ENCODE measurements at regions not wholly inside any gene's neighbourhood (a gene's known extent, or its start where the extent isn't known, plus 50 kb on each side); places are given as distances from the start of the nearest gene placed in this dataset.

- Histone ChIP-seq H4K20me1 (ENCODE audit: insufficient read depth) (no peaks in the 10 kb centered on the region), H3K36me3 (ENCODE audit: control insufficient read depth in 1 of 2, insufficient read depth in 2 of 2, low read length in 2 of 2) (no peaks in the 10 kb centered on the region), H3K27me3 (ENCODE audit: insufficient read depth, low read length) (no peaks in the 10 kb centered on the region), H3K9me2 (ENCODE audit: insufficient read depth) (no peaks in the 10 kb centered on the region), H3K9me3 (ENCODE audit: control insufficient read depth in 1 of 2, insufficient read depth in 1 of 2, low read depth in 1 of 2, low read length in 2 of 2) (no peaks in the 10 kb centered on the region), H3K79me2 (ENCODE audit: insufficient read depth, low read length) (no peaks in the 10 kb centered on the region), H3K4me3 (replicated peaks in 1 of 2; ENCODE audit: low read depth in 1 of 2, low read length in 2 of 2) (no peak overlapping the region), H3K27ac (ENCODE audit: low read depth, low read length) (no peak overlapping the region), H3K4me2 (ENCODE audit: low read length) (no peak overlapping the region), H3K4me1 (ENCODE audit: control insufficient read depth in 1 of 2, insufficient read depth in 2 of 2, low read length in 2 of 2) (no peaks in the 10 kb centered on the region), H2AFZ (ENCODE audit: low read depth, low read length, poor library complexity, severe bottlenecking) (no peak overlapping the region), H3K9ac (ENCODE audit: low read length) (no peak overlapping the region)
- ChIA-PET POLR2A (no interaction called here), RAD21 (ENCODE audit: low non-redundant PET in 1 of 2, low total read pairs in 2 of 2, uncharacterized antibody in 2 of 2, unreplicated experiment in 2 of 2) (no interaction called here), CTCF (no interaction called here)
- intact Hi-C loops (cut with micrococcal nuclease) = no loop called here
- no TSS peak for BruUV-seq (replicated peaks)
- TF ChIP-seq, protein P1, sequence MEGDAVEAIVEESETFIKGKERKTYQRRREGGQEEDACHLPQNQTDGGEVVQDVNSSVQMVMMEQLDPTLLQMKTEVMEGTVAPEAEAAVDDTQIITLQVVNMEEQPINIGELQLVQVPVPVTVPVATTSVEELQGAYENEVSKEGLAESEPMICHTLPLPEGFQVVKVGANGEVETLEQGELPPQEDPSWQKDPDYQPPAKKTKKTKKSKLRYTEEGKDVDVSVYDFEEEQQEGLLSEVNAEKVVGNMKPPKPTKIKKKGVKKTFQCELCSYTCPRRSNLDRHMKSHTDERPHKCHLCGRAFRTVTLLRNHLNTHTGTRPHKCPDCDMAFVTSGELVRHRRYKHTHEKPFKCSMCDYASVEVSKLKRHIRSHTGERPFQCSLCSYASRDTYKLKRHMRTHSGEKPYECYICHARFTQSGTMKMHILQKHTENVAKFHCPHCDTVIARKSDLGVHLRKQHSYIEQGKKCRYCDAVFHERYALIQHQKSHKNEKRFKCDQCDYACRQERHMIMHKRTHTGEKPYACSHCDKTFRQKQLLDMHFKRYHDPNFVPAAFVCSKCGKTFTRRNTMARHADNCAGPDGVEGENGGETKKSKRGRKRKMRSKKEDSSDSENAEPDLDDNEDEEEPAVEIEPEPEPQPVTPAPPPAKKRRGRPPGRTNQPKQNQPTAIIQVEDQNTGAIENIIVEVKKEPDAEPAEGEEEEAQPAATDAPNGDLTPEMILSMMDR (IDR thresholded peaks at IDR 0.05 in 2 of 3, conservative IDR thresholded peaks at IDR 0.05 in 1 of 3; ENCODE audit: borderline replicate concordance in 1 of 3, insufficient read depth in 1 of 3, low read depth in 2 of 3, low read length in 2 of 3) = no peak
- TF ChIP-seq, protein P2, sequence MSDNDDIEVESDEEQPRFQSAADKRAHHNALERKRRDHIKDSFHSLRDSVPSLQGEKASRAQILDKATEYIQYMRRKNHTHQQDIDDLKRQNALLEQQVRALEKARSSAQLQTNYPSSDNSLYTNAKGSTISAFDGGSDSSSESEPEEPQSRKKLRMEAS (IDR thresholded peaks at IDR 0.05) = no peak
- TF ChIP-seq ZFX (IDR thresholded peaks at IDR 0.05) (no peak), JUND (IDR thresholded peaks at IDR 0.05) (no peak), ELF1 (IDR thresholded peaks at IDR 0.05; ENCODE audit: borderline replicate concordance, low read depth) (no peak), EGR1 (IDR thresholded peaks at IDR 0.05; ENCODE audit: low read depth) (no peak), SIN3A (IDR thresholded peaks at IDR 0.05; ENCODE audit: low read depth) (no peak), EZH2phosphoT487 (IDR thresholded peaks at IDR 0.05; ENCODE audit: borderline replicate concordance) (no peak), POLR2AphosphoS5 (IDR thresholded peaks at IDR 0.05; ENCODE audit: low read depth, low read length) (no peak), SP1 (IDR thresholded peaks at IDR 0.05; ENCODE audit: low read depth) (no peak), YY1 (IDR thresholded peaks at IDR 0.05; ENCODE audit: extremely low read depth, insufficient replicate concordance, low read depth, low read length) (no peak), EZH2 (IDR thresholded peaks at IDR 0.05) (no peak), RAD21 (IDR thresholded peaks at IDR 0.05; ENCODE audit: low read depth) (no peak), CEBPB (IDR thresholded peaks at IDR 0.05; ENCODE audit: low read depth) (no peak), TCF7L2 (IDR thresholded peaks at IDR 0.05; ENCODE audit: borderline replicate concordance, extremely low read depth, insufficient read depth, insufficient read length) (no peak), SRF (IDR thresholded peaks at IDR 0.05; ENCODE audit: low read depth) (no peak), REST (IDR thresholded peaks at IDR 0.05; ENCODE audit: low read depth) (no peak)
- TF ChIP-seq, protein P3, sequence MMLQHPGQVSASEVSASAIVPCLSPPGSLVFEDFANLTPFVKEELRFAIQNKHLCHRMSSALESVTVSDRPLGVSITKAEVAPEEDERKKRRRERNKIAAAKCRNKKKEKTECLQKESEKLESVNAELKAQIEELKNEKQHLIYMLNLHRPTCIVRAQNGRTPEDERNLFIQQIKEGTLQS (IDR thresholded peaks at IDR 0.05) = no peak
- ATAC-seq (no peak), DNase-seq (ENCODE audit: low read depth, low spot score) (no peak)
These were observed 178.5 kb upstream of the GUCY1A2 start for GRCh38 chr11:107196732-107197131.
